ENCODE measurements at regions not wholly inside any gene's neighbourhood (a gene's known extent, or its start where the extent isn't known, plus 50 kb on each side); places are given as distances from the start of the nearest gene placed in this dataset.
"Not testable (repeated sequence)": the region's sequence is repeated elsewhere in the genome, so short reads cannot be mapped to it uniquely, and the experiment has no call there.

DNA sequence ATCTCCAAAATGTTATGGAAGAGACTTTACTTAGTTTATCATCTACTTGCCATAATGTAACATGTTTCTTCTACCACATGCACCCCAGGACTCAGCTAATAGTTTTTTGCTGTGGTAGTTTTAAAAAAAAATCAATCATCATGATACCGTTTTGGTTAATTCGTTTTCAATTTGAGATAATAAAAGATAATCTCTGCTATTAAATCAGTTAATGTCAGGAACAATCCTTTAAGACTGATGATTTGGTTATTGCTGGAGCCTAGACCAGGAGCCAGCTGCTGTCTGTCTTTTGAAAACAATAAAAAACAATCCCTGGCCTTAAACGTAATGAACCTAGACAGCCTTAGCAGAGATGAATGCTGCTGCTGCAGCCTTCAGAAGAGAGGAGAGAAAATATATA is 403.7 kb downstream of the OXSM start:
- no peak for DNase-seq

DNA sequence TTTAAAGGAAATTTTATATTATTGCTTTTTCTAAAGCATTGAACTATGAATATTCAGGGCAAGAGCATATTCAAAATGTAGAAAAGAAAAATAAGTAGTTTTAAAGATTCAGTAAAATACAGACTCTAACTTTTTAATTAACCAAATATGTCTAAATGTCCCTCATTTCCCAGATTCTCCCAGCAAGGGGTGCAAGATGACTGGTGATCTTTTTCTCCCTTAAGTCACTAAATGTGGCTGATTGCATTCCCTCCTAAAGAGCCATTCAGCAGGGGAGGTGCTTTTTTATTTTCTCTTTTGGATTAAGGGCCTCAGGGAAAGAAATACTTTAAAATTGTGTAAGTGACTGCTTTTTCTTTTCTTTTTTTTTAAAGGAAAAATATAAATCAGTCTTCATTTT is 406.9 kb downstream of the OXSM start:
- DNase-seq = no peak

DNA sequence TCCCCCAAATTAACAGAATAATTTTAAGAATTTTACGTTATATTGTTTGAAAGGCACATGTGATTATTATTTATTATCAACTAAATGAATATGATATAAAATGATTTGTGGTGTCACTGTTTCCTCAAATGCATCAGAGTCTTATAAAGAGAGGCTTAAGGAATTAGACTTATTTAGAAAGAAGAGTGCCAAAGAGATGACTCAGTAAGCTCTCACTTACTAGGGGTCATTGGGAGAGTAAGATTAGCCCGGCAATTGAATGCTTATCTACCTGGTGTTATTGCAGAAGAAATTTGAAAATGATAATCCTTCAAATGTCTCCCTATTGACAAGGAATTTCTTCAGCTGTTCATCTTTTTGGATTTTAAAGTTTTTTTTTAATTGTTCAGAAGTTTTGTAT is 408.7 kb downstream of the OXSM start:
- DNase-seq = no peak

DNA sequence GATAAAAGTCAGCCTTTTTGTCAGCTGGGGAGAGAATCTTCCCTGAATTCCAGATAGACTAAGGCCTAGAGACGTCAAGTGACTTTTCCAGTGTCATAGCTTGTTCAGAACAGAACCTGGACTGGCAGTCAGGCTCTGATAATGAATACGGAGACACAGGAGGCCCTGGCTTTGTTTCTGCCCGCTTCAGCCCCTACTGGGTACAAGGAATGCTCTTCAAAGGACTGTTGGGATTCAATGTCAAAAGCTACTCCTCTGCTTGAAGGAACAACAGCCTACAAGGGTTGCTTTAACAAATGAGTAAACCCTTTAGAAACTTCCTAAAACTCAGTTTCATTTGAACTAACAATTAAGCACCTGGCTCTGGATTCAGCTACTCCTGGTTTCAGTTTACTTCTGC is 412.3 kb downstream of the OXSM start:
- DNase-seq = no peak

DNA sequence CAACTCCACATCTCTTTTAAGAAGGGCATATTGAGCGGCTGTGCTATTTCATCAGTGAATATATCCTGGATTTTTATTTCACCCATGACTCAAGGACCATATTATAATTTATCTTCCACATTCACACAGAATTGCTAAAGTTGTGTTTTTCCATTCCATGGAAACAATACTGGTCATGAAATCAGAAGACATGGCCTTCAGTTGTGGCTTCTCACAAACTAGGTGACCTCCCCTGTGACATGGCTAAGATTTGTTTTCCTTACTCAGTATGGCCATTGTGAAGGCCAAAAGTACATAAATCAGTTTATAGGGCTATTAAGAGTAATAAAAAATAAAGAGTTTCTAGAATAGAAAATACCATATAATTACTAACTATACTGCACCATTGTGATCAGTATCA is 415.6 kb downstream of the OXSM start:
- no peak for DNase-seq

DNA sequence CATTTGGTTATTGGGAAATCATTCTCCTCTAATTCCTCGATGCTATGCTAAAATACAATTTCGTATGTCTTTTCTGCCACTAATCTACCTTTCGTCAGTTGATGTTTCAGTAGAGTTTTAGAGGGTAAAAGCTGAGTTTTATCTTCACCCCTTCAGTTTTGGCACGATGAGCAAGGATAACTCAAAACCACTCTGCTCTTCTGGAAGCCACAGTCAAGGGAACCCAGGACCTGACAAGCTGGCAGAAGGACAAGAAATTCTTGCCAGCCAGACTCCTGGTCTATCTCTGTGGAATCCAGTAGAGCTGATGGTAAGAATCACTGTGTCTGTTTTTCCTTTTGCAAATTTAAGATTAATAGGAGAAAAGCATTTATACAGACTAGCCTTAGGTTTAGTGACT is 414.4 kb upstream of the LRRC3B start:
- DNase-seq = no peak

DNA sequence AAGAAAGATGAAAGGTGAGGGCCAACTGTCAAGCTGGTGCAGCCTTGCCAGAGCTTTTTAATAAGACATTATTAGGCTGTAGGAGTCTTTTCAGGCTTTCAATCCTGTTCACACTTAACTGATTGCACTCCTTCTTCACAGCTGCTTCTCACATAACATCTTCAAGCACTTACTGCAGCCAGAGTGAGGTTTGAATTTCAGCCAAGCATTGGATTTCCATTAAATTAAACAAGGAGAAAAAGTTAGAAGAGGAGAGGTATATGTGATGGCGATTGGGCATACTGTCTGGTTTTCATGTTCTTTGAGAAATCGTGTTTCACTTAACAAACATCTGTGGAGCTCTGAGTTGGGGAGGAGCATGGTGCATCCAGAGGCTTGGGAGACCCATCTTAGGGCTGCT is 392.8 kb upstream of the LRRC3B start:
- no peak for DNase-seq

DNA sequence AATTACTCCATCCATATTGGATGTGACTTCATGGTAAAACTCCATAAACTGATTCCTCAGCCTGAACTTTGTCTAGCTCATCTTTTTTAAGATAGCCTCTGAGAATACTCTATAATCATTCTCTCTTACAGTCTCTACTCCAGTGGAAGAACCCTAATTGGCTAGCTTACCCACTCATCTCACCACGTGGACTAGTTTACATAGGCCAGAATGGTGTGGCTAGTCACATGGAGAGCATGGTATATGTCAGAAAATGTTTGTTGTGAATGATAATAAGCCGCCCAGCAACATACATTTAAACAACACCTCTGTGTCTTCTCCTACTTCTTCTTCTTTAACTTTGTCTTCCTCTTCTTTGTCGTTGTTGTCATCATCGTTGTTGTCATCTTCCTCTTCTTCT is 389.2 kb upstream of the LRRC3B start:
- no peak for DNase-seq

DNA sequence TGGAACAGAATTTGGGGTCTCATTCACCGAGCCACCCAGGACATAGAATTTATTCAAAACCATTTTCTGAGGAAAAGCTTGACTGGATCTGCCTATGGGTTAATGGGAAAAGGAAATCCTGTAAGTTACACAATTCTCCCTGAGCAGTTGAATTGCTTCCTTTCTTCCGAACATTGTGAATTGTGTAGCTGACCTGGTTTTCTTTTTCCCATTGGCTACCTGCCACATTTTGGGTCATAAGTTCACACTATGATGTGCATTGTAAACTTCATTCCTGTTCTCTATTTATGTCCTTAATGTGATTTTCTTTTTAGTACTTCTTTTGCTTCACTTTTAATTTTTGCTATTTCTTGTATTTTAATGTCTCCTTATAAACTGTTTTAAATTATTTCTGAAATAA is 386.0 kb upstream of the LRRC3B start:
- DNase-seq = no peak

DNA sequence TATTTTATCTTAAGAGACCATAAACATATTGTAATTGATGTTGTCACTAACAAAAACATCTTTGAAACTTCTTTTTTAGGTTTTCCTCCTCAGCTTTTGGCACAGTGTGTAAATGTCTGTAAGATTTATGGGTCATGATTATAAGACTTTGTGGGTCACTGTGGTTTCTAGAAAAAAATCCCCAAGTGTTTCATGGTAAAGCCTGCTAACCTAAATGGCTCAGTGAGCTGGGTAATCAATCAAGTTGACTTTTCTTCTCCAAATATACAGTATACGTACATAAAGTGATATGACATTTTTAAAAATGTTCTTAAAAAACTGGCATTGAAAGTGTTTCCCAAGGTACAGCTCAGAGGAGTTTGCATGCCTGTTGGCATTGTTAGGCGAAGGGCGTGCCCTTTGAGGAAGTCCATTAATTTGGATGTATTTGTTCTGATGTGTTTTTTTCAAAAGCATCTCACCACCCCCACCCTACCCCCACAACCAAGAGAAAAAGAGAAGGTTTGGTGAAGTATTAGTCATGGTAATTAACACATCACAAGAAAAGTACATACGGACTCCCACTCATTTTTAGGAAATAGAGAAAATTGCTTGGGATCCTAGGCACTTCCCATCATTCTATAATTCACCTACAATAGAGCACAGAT is 385.4 kb upstream of the LRRC3B start:
- DNase-seq = no peak

DNA sequence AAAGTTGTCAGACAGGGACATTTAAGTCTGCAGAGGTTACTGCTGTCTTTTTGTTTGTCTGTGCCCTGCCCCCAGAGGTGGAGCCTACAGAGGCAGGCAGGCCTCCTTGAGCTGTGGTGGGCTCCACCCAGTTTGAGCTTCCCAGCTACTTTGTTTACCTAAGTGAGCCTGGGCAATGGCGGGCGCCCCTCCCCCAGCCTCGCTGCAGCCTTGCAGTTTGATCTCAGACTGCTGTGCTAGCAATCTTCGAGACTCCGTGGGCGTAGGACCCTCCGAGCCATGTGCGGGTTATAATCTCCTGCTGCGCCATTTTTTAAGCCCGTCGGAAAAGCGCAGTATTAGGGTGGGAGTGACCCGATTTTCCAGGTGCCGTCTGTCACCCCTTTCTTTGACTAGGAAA is 378.0 kb upstream of the LRRC3B start:
- DNase-seq = not testable (repeated sequence)

DNA sequence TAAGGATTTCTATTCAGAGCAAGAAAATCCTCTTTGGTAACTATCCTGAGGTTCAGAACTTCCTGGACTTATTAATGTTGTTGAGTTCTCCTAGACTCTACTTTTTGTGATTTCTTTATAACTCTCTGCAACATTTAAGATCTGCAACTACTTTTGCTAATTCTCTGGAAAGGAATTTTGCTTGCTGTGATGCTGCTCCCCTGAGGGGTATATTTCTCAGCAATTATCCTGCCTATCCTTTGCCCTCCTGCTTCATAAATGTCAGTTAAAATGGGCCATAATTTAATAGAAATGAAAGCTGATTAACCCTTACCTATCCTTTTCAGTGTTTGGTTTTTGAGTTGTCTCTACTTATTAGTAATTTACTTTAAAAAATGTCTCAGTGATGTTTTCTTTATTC is 377.3 kb upstream of the LRRC3B start:
- no peak for DNase-seq

DNA sequence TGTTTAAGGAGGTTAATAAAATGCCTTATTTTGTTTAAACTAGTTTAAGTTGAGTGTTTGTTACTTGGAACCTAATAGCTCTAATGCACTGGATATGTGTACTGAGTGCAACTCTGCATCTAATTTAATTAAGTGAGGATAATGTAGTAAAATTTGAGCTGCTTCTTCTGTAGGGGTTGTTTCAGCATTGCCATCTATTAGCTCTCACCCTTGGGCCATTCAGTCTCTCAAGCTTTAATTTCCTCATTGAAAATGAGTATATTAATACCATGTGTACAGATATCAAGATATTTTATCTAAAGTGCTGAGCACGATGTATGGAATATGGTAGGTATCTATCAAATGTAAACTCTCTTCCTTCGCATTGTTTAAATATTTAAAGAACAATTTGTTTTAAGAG is 375.7 kb upstream of the LRRC3B start:
- no peak for DNase-seq

DNA sequence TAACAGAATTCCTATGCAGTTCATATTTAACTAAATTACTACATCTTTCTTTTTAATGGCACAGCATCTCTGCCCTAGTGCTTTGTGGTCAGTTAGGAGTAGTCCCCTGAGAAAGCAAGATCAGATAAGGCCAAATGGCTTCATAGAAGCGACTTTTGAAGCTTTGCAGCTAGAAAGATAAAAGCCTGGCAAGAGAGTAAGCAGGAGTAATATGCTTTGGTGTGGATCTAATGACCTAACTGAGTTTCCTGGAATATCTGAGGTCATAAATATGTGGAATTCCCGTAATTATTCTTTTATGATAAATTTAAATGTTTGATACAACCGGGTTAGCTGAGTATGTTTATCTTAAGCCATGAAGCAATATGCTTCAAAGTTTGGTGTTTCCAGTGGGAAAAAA is 374.9 kb upstream of the LRRC3B start:
- no peak for DNase-seq

DNA sequence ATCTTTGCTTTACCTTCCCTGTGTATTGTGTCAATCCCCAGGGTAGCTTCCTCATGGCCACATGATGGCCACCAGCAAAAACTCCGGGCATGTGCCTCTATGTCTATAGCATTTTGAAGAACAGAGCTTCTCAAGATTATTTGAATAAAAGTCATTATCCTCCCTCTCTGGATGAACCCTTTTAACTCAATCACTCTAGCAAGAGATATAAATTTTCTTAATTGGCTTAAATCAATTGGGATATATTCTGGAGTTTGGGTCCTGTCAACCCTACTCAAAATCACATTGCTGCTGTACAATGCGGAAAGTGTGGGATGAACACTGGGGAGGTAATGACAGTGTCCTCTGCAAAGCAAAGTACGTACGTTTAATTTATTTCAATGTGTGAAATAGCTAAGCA is 370.6 kb upstream of the LRRC3B start:
- no peak for DNase-seq

DNA sequence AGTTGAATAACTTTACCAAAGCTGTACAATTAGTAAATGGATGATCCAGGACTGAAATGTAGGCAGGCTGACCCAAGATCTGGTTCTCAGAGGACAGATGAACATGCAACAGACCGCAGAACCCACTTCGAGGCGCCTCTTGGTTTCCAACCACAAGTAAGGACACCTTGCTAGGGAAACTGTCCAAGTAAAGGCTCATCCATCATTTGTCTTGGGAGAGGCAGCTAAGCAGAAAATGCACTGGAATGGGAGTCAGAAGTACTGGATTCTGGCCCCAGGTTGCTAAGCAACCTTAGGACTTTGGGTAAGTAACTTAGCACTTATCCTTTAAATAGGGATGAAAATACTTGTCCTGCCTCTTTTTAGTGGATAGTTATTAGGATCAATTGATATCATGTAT is 366.3 kb upstream of the LRRC3B start:
- DNase-seq = no peak

DNA sequence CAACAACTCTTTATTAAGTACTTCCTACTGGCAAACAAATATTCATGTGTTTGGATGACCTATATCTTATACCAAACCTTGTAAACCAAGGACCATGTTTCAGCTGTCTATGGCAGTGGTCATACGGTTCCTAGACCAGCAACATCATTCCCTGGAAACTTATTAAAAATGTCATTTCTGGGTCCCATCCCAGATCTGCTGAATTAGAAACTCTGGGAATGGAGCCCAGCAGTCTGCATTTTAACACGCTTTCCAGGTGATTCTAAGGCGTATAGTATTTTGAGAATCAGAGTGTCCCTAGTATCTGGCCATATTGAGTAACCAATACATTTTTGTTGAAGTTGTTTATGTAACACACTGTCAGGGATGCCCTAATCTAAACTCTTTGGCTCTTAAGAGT is 363.4 kb upstream of the LRRC3B start:
- no peak for DNase-seq

DNA sequence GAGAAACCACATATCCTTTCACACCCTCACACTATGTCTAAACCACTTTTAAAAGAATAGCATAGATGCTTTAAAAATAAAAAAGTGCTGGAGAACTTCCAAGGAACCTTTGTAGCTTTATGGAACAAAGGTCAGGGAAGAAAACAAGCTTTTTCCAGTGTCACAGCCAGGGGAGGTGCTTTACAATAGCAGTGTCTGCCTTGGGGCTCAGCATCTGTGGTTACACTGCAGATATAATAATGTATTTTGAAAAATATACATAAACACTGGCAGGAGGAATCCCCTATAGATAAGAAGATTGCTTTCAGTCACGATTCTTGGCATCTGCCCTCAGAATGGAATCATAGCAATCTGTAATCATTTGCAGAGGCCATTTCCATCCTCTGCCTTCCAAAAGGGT is 362.4 kb upstream of the LRRC3B start:
- no peak for DNase-seq

DNA sequence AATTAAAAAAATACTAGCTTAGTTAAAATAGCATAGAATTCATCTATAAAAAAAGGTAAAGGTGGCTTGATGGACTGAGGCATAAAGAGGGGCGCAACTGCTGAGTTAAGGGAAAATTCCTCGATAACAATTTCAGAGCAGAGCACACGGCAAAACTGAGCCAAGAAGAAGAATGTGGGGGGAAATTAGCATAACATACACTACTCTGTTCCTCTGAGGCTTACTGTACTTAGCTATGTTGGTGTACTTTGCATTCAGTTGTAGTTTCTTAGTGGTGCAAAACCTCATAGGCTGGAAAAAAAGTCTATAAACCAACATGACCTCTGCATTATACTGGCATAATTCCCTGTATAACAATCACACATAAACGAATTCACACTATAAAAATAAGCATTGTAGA is 357.9 kb upstream of the LRRC3B start:
- DNase-seq = no peak

DNA sequence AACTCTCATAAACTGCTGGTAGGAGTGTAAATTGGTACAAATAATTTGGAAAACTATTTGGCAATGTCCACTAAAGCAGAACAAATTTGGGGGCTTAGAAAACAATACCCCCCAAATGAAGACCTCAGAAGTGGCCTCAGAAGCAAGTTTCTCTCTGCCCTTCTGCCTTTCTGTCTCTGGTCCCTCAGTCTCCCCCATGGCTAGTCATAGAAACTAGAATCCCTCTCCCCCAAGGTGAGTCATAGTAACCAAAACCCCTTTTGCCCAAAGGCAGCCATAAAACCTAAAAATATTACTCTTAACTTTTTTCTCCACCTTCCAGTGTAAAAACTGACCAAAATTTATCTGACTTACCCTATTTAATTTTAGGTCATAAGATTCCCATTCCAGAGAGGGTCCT is 350.7 kb upstream of the LRRC3B start:
- no peak for DNase-seq

DNA sequence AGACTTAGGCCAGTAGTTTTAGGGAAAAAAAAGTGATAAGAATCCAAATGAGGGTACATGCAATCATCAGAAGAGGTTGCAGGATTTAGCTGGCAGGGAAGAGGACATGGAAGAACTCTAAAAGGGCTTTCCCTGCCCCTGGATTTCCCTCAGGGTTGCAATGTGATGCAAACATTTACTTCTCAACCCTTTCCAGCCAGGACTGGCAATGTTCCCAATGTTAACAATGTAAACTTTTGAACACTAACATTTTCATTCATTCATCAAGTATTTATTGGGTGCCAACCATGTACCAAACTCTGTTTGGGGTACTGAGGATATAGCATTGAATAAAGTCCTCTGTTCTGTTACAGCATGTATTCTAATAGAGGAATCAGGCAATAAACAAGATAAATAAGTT is 349.4 kb upstream of the LRRC3B start:
- DNase-seq = no peak

DNA sequence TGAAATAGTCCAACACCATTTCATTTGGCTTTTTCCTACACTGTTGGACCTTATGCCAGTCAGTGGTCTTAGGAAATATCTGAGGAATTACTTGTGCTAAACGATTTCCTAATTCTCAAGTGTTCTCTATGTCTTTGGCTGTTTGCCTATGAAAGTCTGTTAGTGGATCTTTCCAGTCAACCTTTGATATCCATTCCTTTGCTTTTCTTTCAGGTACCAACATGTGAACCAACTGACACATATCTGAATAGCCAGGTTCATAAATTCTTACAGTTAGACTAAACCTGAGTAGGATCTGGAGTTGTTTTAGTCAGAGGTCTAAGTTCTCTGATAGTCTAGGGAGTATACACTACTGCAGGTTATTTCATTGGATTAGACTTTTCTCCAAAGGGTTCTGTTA is 343.5 kb upstream of the LRRC3B start:
- DNase-seq = no peak

DNA sequence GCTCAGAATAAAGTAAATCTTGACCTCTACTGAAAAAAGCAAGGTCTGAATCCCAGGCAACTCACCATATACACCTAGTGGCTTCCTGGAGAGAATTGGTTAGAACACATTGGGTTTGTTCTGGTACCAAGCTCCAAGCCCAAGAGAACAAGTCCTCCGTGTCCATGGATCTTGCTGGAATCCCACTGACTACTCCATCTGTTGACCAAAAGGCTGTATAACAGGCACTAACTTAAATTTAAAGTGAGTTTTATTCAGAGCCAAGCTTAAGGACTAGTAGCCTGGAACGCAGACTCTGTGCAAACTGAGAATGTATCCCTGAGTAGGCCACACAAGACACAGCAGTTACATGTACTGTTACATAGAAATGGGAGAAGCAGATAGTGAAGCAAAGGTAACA is 342.1 kb upstream of the LRRC3B start:
- DNase-seq = no peak

DNA sequence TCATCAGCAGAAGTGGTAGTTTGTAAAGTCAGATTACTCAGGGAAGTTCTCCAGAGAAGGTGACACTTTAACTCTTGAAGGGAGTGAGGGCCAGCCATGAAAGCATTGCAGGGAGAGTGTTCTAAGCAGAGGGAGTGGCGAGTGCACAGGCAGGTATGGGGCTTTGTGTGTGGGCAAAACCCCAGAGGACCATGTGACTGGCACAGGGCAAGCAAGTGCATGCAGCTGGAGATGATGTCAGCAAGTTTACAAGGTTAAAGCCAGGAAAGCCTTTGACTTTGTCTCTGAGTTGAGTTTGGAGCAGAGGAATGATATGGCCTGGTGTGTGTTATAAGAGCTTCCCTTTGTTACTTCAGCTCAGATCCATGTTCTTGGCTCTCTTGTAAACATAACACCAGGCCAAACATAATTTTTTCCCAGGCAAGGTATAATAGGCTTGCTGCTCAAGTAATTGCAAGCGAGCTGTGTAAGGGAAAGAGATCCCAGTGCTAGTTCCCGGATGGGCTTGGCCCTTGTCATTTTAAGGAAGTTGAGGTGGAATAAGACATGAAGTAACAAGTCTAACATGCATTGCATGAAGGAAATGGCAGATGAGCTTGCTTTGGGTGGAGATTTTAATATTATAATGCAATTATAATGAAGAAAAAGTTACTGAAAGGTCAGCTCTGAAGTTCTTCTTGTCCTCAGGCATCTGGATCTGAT is 341.1 kb upstream of the LRRC3B start:
- no peak for DNase-seq

DNA sequence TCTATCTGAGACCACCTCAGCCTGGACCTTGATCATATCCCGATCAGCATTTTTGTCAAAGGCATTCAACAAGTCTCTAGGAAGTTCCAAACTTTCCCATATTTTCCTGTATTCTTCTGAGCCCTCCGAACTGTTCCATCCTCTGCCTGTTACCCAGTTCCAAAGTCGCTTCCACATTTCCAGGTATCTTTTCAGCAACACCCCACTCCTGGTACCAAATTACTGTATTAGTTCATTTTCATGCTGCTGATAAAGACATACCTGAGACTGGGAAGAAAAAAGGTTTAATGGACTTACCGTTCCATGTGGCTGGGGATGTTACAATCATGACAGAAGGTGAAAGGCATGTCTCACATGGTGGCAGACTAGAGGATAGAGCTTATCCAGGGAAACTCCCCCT is 338.1 kb upstream of the LRRC3B start:
- DNase-seq = not testable (repeated sequence)
